Esophagus squamous epithelium (tissue), 4 donors: ENCODE measurements at regions not wholly inside any gene's neighbourhood (a gene's known extent, or its start where the extent isn't known, plus 50 kb on each side); places are given as distances from the start of the nearest gene placed in this dataset.

ENCODE experiments used
- POLR2A ChIP-seq, 4 donors: fragments of 450-650 bp; IDR thresholded peaks; one replicate each; pipeline ENCODE4 v1.6.1; 2017; ENCODE audit warnings: antibody characterized with exemption in 4 of 4, mild to moderate bottlenecking in 4 of 4, moderate library complexity in 3 of 4
- TF ChIP-seq, protein P1 (sequence below), 6 experiments: fragments of 450-650 bp in 4 of 6; fragments of 200-600 bp in 2 of 6; sonication (generic) in 2 of 6; IDR thresholded peaks; one replicate each; pipeline ENCODE4 v1.5.1; 2016 to 2019; ENCODE audit warnings: antibody characterized with exemption in 6 of 6, mild to moderate bottlenecking in 4 of 6, moderate library complexity in 4 of 6

DNA sequence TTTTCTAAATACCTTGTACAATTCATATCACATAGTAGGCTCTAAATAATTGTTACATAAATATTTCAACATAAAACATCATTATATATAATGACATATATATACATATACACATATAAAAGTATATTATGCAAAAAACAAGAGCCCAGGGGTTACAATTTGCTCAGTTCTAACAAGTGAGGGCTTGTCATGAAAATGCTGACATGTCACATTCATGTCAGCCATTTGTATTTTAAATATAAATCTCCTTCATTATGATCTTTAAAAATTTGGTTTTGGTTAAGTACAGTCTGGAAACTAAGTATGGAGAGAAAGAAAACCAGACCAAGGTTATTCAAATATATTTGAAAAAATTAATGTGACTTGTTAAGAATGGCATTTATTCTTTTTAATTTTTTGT, 2745.4 kb downstream of the PCDH7 start:
- TF ChIP-seq, protein P1, sequence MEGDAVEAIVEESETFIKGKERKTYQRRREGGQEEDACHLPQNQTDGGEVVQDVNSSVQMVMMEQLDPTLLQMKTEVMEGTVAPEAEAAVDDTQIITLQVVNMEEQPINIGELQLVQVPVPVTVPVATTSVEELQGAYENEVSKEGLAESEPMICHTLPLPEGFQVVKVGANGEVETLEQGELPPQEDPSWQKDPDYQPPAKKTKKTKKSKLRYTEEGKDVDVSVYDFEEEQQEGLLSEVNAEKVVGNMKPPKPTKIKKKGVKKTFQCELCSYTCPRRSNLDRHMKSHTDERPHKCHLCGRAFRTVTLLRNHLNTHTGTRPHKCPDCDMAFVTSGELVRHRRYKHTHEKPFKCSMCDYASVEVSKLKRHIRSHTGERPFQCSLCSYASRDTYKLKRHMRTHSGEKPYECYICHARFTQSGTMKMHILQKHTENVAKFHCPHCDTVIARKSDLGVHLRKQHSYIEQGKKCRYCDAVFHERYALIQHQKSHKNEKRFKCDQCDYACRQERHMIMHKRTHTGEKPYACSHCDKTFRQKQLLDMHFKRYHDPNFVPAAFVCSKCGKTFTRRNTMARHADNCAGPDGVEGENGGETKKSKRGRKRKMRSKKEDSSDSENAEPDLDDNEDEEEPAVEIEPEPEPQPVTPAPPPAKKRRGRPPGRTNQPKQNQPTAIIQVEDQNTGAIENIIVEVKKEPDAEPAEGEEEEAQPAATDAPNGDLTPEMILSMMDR (IDR thresholded peaks at IDR 0.05), result no peak
- no peak for TF ChIP-seq POLR2A (IDR thresholded peaks at IDR 0.05)
